C4-2B (cell line): ENCODE measurements at regions not wholly inside any gene's neighbourhood (a gene's known extent, or its start where the extent isn't known, plus 50 kb on each side); places are given as distances from the start of the nearest gene placed in this dataset.

Experiments used
- H3K27ac ChIP-seq: fragments of 450-650 bp; 2 replicates; pipeline ENCODE4 v1.5.1; 2017
- ZFX ChIP-seq: fragments of 450-650 bp; IDR thresholded peaks from 2 replicates; pipeline ENCODE4 v1.6.1; 2017
- TF ChIP-seq, protein P1 (sequence below): fragments of 450-650 bp; conservative IDR thresholded peaks from 2 replicates; pipeline ENCODE4 v1.5.1; 2017; ENCODE audit warnings: mild to moderate bottlenecking

DNA sequence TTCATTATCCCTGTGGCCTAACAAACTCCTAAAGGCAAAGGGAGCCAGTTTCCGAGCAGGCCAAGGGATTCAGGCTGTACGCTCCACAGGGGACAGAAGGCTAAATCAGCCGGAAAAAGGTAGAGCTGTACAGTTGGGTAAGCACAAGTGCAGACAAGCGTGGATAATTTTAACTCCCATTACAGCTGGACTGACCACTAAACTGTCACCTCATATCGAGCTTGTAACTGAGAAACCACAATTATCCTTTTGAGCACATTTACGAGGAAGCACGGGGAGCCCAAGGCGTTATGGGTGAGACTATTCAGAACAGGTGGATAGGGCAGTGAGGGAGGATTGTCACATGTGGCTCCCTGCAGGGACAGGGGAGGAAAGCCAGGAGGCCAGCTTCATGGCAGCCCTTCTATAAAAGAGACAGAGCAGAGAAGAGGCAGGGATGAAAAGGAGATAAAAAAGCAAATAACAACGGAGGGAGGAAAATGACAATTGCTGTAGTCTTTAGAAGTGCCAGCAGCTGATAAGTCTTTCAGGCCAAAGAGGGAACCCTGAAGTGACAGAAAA lies 288.0 kb downstream of the FGFR2 start:
- H3K27ac ChIP-seq: no peak overlapping the region
- no peak for TF ChIP-seq ZFX
- TF ChIP-seq, protein P1, sequence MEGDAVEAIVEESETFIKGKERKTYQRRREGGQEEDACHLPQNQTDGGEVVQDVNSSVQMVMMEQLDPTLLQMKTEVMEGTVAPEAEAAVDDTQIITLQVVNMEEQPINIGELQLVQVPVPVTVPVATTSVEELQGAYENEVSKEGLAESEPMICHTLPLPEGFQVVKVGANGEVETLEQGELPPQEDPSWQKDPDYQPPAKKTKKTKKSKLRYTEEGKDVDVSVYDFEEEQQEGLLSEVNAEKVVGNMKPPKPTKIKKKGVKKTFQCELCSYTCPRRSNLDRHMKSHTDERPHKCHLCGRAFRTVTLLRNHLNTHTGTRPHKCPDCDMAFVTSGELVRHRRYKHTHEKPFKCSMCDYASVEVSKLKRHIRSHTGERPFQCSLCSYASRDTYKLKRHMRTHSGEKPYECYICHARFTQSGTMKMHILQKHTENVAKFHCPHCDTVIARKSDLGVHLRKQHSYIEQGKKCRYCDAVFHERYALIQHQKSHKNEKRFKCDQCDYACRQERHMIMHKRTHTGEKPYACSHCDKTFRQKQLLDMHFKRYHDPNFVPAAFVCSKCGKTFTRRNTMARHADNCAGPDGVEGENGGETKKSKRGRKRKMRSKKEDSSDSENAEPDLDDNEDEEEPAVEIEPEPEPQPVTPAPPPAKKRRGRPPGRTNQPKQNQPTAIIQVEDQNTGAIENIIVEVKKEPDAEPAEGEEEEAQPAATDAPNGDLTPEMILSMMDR: no peak

DNA sequence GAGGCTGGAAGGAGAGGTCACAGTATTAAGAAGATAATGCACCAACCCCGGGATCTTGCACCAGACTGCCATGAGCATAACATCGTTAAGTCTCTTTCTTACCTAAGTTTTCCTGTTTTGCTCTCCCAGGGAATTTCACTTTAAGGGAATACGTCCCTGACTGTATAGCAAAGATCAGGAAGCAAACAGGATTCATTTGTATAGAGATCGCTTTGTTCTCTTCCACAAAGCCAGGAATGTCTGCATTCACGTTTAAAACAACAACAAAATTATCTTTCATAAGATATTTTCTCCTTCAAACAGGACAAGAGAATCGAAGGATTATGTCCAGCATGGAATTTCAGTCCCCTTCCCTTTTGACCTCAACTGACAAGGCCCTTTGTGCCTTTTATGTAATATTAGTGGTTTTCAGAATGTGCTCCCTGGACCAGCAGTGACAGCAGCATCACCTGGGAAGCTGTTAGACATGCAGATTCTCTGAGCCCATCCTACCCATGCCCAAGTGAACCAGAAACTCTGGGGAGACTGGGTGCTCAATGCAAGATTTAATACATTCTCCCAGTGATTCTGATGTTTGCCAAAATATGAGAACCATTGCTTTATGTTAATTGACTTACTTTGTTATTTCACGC lies 286.3 kb downstream of the FGFR2 start:
- TF ChIP-seq ZFX: no peak
- TF ChIP-seq, protein P1: no peak
- H3K27ac ChIP-seq: no peak overlapping the region

DNA sequence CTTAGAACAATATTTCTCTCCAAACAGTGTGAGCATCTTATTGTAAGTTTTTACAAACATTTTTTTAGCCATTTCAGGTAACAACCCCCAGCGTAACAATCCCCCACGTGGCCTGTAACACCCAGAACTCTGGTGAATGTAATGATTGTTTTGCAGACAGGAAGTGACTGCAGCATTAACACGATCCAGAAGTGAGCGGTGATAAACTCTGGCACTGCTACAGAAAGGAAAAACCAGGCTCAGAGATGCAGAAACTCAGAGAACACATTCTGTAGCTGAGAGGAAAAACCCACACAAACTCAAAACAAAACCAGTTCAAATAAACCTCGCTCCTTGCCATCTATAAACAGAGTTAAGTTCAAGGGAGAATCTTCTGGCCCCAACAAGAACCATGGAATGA lies 285.7 kb downstream of the FGFR2 start:
- TF ChIP-seq ZFX: no peak
- TF ChIP-seq, protein P1: no peak
- no peak overlapping the region for H3K27ac ChIP-seq

DNA sequence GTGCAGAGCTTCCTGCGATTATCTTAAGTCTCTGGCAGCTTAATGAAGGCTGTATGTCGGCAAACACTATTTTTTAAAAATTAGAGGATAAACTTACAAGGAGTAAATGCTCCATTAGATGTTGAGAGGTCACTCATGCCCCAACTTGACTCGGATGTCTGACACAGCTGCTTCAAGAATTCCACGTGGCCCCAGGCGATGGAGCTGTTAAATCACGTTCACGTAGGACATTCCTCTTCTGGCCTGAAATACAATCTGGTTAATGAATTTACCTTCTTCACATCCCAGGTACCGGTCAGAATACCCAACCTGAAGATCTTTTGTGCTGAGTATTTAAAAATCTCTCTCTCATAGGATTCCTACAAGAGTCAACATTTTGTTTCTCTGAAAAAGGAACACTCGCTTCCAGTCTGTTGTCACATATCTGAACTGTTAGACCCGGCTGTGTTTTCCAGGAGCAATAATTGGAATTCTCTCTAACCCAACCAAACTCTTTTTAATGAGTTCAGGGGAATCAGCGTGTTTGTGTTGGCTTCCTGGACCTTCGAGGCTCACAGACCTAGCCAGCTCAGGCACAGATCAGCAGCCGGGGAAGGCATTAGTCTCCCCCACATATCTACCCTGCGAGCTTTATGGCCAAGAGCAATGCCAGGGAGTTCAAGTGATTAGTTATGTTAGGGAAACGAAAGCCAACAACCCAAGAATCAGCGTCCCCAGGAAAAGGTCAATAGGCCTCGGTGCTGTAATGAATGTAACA lies 284.9 kb downstream of the FGFR2 start:
- no peak for TF ChIP-seq ZFX
- TF ChIP-seq, protein P1: no peak
- H3K27ac ChIP-seq: no peak overlapping the region

DNA sequence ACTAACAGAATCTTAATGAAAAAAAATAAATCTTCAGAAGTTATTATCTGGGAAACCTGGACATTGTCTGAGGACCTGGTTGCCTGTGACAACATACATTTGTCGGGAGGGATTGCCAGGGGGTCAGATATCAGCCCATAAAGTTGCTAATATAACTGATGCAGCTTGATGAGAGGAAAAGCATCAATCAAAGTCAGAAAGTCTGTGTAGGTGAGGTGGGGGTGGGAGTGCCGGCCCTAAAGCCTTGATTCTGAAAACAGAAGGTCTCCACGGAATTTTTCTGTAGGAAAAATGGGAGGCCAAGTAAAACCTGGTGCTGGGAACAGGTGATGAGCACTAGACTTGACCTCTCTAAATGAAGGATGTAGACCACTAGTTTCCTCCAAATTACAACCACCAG lies 281.8 kb downstream of the FGFR2 start:
- H3K27ac ChIP-seq: no peak overlapping the region
- TF ChIP-seq, protein P1: no peak
- TF ChIP-seq ZFX: no peak

DNA sequence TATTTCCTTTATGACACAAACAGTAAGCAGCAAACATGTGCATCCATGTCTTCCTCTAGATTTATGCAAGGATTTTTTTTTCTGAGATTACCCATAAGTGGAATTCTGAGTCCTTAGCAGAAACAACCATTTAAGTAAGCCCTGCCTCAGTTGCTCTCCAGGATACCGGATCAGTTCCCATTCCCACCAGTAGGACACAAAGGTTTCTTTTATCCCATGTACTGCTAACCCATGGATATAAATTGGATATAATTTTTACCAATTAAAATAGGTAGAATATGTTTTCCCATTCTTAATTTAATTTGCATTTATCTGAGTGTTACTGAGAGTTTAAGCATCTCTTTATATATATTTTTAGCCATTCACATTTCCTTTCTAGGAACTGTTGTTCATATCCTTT lies 280.9 kb downstream of the FGFR2 start:
- TF ChIP-seq, protein P1: no peak; the same call in 1 of the 2 replicates
- no peak for TF ChIP-seq ZFX
- H3K27ac ChIP-seq: no peak overlapping the region

DNA sequence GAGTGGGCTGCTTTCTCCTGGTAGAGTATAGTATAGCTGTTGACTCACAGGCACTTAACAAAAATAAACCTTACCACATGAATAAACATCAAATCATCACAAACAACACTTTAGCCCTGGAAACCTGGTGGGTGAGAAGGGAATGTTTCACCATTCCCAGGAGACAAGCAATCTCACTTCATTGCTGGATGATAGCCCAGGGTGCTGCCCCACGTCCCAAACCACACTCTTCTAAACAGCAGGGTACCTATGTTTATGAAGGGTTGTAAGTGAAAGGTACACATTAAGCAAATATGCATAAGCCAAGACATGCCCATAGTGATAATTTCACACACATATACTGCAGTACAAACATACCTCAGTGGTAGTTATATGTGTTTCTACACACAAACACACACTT lies 276.2 kb downstream of the FGFR2 start:
- H3K27ac ChIP-seq: no peak overlapping the region
- no peak for TF ChIP-seq ZFX
- TF ChIP-seq, protein P1: no peak
